ENCODE measurements at regions not wholly inside any gene's neighbourhood (a gene's known extent, or its start where the extent isn't known, plus 50 kb on each side); places are given as distances from the start of the nearest gene placed in this dataset.

GRCh38 chr13:50386541-50387050 is 371.4 kb downstream of the KCNRG start:
- peaks cover 5% of the 10 kb centered on the region; the same call in 1 of the 2 replicates for H3K4me1 ChIP-seq
- H3K4me3 ChIP-seq (ENCODE audit: low read depth, low read length), result no peak overlapping the region
- no peaks in the 10 kb centered on the region for H3K36me3 ChIP-seq

GRCh38 chr13:50387051-50387581 is 371.9 kb downstream of the KCNRG start:
- Histone ChIP-seq H3K36me3 (no peaks in the 10 kb centered on the region), H3K9me3 (no peaks in the 10 kb centered on the region), H3K4me1 (peaks cover 5% of the 10 kb centered on the region; the same call in 1 of the 2 replicates), H3K4me3 (ENCODE audit: low read depth, low read length) (no peak overlapping the region), H3K27me3 (no peaks in the 10 kb centered on the region)
- TF ChIP-seq CTCF (IDR thresholded peaks at IDR 0.05; ENCODE audit: low read depth, low read length), result peak; percentile 53
- DNase-seq, result peak; percentile 82

More at GRCh38 chr13:50386541-50387050, 371.4 kb downstream of the KCNRG start:
- Histone ChIP-seq H3K9me3 (no peaks in the 10 kb centered on the region), H3K27me3 (no peaks in the 10 kb centered on the region)
- peak; percentile 25 for DNase-seq
- no peak for TF ChIP-seq CTCF (IDR thresholded peaks at IDR 0.05; ENCODE audit: low read depth, low read length)

DNA sequence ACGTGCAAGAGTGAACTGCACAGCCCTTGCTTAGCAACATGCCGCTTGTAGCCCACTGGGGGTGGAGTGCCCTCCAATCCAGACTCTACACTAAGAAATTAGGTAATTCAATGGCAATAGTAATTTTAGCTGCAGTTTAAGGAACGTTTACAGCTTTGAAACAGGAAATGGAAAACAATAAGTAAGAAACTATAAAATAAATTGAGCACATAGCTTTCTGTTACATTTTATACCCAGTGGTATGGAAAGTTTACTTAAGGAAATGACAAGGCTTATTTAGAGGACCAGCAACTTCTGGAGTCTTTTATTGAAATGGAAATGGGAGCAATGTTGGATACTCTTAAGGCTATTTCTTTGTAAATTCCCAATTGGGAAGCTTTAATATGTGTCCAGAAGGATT is 373.2 kb downstream of the KCNRG start:
- Histone ChIP-seq H3K4me1 (peaks cover 5% of the 10 kb centered on the region; the same call in 1 of the 2 replicates), H3K27me3 (no peaks in the 10 kb centered on the region)
- DNase-seq, result no peak

GRCh38 chr13:50389726-50390125 is 374.5 kb downstream of the KCNRG start:
- Histone ChIP-seq H3K4me1 (peaks cover 8% of the 10 kb centered on the region), H3K9me3 (no peaks in the 10 kb centered on the region), H3K4me3 (ENCODE audit: low read depth, low read length) (no peak overlapping the region), H3K27me3 (no peaks in the 10 kb centered on the region), H3K36me3 (no peaks in the 10 kb centered on the region)
- TF ChIP-seq CTCF (IDR thresholded peaks at IDR 0.05; ENCODE audit: low read depth, low read length), result no peak
- DNase-seq, result no peak

More for the DNA sequence above, 373.2 kb downstream of the KCNRG start:
- H3K36me3 ChIP-seq, result no peaks in the 10 kb centered on the region
- H3K4me3 ChIP-seq (ENCODE audit: low read depth, low read length), result no peak overlapping the region
- TF ChIP-seq CTCF (IDR thresholded peaks at IDR 0.05; ENCODE audit: low read depth, low read length), result no peak
- H3K9me3 ChIP-seq, result no peaks in the 10 kb centered on the region

- Histone ChIP-seq H3K27me3 (no peaks in the 10 kb centered on the region), H3K4me1 (peaks cover 4% of the 10 kb centered on the region), H3K9me3 (no peaks in the 10 kb centered on the region), H3K4me3 (ENCODE audit: low read depth, low read length) (no peak overlapping the region), H3K36me3 (no peaks in the 10 kb centered on the region)
- DNase-seq, result no peak
- no peak for TF ChIP-seq CTCF (IDR thresholded peaks at IDR 0.05; ENCODE audit: low read depth, low read length)
Observed at GRCh38 chr13:50390503-50391248, 375.4 kb downstream of the KCNRG start.

DNA sequence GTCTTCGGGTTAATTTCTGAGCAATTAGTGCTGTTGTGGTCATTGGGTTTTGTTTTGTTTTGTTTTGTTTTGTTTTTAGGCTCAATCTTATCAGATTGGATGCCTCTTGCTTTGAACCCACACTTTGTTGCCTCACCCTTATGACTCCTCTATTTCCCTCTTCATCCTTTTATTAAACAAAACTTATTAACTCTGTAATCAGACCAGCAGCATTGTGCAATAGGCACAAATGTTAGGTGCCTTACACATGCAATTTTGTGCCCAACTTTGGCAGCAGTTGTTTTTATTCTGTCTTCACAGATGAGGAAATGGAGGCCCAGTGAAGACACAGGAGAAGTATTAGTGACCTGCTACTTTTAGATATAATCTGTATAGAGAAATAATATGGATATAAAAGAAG is 377.7 kb downstream of the KCNRG start:
- DNase-seq, result no peak
- TF ChIP-seq CTCF (IDR thresholded peaks at IDR 0.05; ENCODE audit: low read depth, low read length), result no peak
- no peaks in the 10 kb centered on the region for H3K36me3 ChIP-seq
- no peaks in the 10 kb centered on the region for H3K27me3 ChIP-seq
- peaks cover 3% of the 10 kb centered on the region; the same call in 1 of the 2 replicates for H3K4me1 ChIP-seq
- H3K9me3 ChIP-seq, result no peaks in the 10 kb centered on the region
- H3K4me3 ChIP-seq (ENCODE audit: low read depth, low read length), result no peak overlapping the region
